ENCODE measurements at regions not wholly inside any gene's neighbourhood (a gene's known extent, or its start where the extent isn't known, plus 50 kb on each side); places are given as distances from the start of the nearest gene placed in this dataset.
"Not testable (repeated sequence)": the region's sequence is repeated elsewhere in the genome, so short reads cannot be mapped to it uniquely, and the experiment has no call there.

DNA sequence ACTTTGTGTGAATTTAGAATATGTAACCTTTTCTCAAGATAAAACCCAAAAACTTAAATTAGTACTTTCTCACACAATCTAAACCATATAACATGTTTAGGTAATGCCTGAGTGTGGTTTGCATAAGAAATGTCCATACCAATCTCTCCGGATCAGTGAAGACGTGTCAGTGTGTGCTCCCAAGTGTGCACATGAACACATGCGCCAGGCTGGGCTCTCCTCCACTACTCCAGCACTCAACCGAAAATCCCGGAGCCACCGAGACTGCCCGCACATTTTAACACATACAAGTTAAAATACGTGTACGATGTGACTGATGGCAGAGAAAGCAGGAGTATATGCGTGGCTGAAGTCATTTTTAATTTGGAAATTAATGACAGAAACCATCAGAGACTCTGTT, 658.4 kb downstream of the EFNA5 start:
- H3K9me3 ChIP-seq, result no peaks in the 10 kb centered on the region
- no peaks in the 10 kb centered on the region for H3K4me1 ChIP-seq
- intact Hi-C loops (cut with DNase I; ENCODE audit: low total_unique reads), result no loop called here

DNA sequence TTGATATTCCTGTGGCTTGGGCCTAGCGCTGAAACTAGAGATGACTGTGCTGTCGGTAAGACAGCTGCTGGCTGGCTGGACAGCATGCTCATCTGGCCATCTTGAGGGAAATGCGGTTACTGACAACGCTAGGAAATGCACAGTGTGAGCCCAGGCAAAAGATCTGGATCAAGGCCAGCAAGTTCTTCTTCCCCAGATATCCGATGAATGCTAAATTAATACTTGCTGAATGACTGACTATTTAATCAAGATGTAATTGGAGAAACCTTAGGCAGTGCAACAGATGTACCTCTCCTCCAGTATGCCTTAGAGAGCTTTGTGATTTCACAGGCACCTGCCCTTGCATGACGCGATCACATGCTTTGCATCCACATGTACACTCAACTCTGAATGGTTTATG, 659.1 kb downstream of the EFNA5 start:
- intact Hi-C loops (cut with DNase I; ENCODE audit: low total_unique reads), result no loop called here
- no peaks in the 10 kb centered on the region for H3K9me3 ChIP-seq
- no peaks in the 10 kb centered on the region for H3K27me3 ChIP-seq
- no peak overlapping the region for H3K4me3 ChIP-seq
- DNase-seq, result no peak
- no peak overlapping the region for H3K27ac ChIP-seq
- no peaks in the 10 kb centered on the region for H3K4me1 ChIP-seq
- no peaks in the 10 kb centered on the region for H3K36me3 ChIP-seq
- TF ChIP-seq, protein P1, sequence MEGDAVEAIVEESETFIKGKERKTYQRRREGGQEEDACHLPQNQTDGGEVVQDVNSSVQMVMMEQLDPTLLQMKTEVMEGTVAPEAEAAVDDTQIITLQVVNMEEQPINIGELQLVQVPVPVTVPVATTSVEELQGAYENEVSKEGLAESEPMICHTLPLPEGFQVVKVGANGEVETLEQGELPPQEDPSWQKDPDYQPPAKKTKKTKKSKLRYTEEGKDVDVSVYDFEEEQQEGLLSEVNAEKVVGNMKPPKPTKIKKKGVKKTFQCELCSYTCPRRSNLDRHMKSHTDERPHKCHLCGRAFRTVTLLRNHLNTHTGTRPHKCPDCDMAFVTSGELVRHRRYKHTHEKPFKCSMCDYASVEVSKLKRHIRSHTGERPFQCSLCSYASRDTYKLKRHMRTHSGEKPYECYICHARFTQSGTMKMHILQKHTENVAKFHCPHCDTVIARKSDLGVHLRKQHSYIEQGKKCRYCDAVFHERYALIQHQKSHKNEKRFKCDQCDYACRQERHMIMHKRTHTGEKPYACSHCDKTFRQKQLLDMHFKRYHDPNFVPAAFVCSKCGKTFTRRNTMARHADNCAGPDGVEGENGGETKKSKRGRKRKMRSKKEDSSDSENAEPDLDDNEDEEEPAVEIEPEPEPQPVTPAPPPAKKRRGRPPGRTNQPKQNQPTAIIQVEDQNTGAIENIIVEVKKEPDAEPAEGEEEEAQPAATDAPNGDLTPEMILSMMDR (IDR thresholded peaks at IDR 0.05), result no peak

More for the DNA sequence above, 658.4 kb downstream of the EFNA5 start:
- H3K36me3 ChIP-seq, result no peaks in the 10 kb centered on the region
- no peaks in the 10 kb centered on the region for H3K27me3 ChIP-seq
- no peak for DNase-seq
- TF ChIP-seq, protein P1 (IDR thresholded peaks at IDR 0.05), result no peak
- H3K4me3 ChIP-seq, result no peak overlapping the region
- no peak overlapping the region for H3K27ac ChIP-seq

DNA sequence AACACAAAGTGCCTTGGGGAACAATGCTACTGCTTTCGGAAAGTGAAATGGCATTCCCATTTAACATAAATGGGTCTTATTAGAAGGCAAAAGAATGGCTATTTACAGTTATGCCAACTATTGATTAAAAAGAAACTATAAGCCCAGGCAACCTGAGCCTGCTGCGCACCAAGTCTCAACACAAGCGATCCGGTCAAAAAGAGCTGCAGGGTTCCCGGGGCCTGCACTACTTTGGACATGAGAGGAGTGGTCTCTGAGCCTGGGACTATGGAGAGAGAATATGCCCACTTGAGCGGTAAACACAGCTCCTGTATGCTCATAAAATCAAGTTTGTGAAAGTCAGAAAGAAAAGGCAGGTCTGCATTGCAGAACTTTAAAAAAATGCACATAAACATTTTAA, 660.7 kb downstream of the EFNA5 start:
- H3K36me3 ChIP-seq, result no peaks in the 10 kb centered on the region
- H3K27ac ChIP-seq, result no peak overlapping the region
- intact Hi-C loops (cut with DNase I; ENCODE audit: low total_unique reads), result no loop called here
- no peak overlapping the region for H3K4me3 ChIP-seq
- H3K9me3 ChIP-seq, result no peaks in the 10 kb centered on the region
- no peaks in the 10 kb centered on the region for H3K4me1 ChIP-seq
- TF ChIP-seq, protein P1 (IDR thresholded peaks at IDR 0.05), result no peak
- no peaks in the 10 kb centered on the region for H3K27me3 ChIP-seq
- no peak for DNase-seq

- Histone ChIP-seq H3K4me1 (no peaks in the 10 kb centered on the region), H3K9me3 (no peaks in the 10 kb centered on the region), H3K27me3 (no peaks in the 10 kb centered on the region), H3K27ac (no peak overlapping the region), H3K36me3 (no peaks in the 10 kb centered on the region), H3K4me3 (no peak overlapping the region)
- DNase-seq, result no peak
- TF ChIP-seq, protein P1 (IDR thresholded peaks at IDR 0.05), result no peak
- intact Hi-C loops (cut with DNase I; ENCODE audit: low total_unique reads), result no loop called here
Measured at GRCh38 chr5:107005653-107006052, 665.1 kb downstream of the EFNA5 start.

DNA sequence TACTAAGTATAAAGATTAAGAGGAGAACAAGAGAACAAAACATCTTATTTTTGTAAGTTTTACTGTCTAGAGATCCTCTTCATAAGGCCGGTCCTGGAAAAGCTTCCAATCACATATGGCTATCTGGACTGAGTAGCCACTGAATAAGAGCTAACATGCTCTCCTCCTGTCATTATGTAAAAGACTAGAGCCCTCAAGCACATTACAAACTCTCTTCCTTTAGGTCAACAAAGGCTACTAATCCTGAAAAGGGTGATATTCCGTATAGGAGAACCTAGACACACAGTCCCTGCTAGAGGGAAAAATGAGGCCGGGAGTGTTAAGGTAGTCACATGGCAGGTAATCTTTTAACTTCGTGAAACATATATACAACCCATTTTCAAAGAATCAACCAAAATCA, 665.6 kb downstream of the EFNA5 start:
- Histone ChIP-seq H3K27me3 (no peaks in the 10 kb centered on the region), H3K36me3 (no peaks in the 10 kb centered on the region), H3K9me3 (no peaks in the 10 kb centered on the region), H3K4me3 (no peak overlapping the region), H3K27ac (no peak overlapping the region), H3K4me1 (no peaks in the 10 kb centered on the region)
- no peak for DNase-seq
- intact Hi-C loops (cut with DNase I; ENCODE audit: low total_unique reads), result no loop called here
- TF ChIP-seq, protein P1 (IDR thresholded peaks at IDR 0.05), result no peak

- no peaks in the 10 kb centered on the region for H3K9me3 ChIP-seq
- H3K36me3 ChIP-seq, result no peaks in the 10 kb centered on the region
- no peak for DNase-seq
- no peak overlapping the region for H3K4me3 ChIP-seq
- no peaks in the 10 kb centered on the region for H3K27me3 ChIP-seq
- H3K4me1 ChIP-seq, result no peaks in the 10 kb centered on the region
- intact Hi-C loops (cut with DNase I; ENCODE audit: low total_unique reads), result no loop called here
- H3K27ac ChIP-seq, result no peak overlapping the region
- TF ChIP-seq, protein P1 (IDR thresholded peaks at IDR 0.05), result no peak
Measured at GRCh38 chr5:107002115-107002514, 668.6 kb downstream of the EFNA5 start.

DNA sequence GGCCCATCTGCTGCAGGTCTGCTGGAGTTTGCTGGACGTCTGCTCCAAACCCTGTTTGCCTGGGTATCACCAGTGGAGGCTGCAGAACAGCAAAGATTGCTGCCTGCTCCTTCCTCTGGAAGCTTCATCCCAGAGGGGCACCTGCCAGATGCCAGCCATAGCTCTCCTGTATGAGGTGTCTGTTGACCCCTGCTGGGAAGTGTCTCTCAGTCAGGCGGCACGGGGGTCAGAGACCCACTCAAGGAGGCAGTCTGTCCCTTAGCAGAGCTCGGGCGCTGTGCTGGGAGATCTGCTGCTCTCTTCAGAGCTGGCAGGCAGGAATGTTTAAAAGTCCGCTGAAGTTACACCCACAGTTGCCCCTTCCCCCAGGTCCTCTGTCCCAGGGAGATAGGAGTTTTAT, 671.2 kb downstream of the EFNA5 start:
- H3K4me1 ChIP-seq; H3K4me3 ChIP-seq; H3K36me3 ChIP-seq; H3K27ac ChIP-seq; DNase-seq; intact Hi-C loops (cut with DNase I; ENCODE audit: low total_unique reads); H3K27me3 ChIP-seq; H3K9me3 ChIP-seq: not testable (repeated sequence)
